ENCODE measurements at regions not wholly inside any gene's neighbourhood (a gene's known extent, or its start where the extent isn't known, plus 50 kb on each side); places are given as distances from the start of the nearest gene placed in this dataset.

- no peak for DNase-seq
- H3K4me2 ChIP-seq (ENCODE audit: insufficient read depth, insufficient read length, low read length), result no peak overlapping the region
Observed at GRCh38 chr15:37837276-37837675, 97.2 kb upstream of the TMCO5A start.

More at GRCh38 chr15:37837276-37837675, 97.2 kb upstream of the TMCO5A start:
- Histone ChIP-seq H3K27ac (ENCODE audit: insufficient read length, low read depth, low read length) (no peak overlapping the region), H3K79me2 (ENCODE audit: insufficient read depth, low read length) (no peaks in the 10 kb centered on the region), H4K8ac (replicated peaks; ENCODE audit: insufficient read length, low read depth, low read length) (no peak overlapping the region), H3K4ac (ENCODE audit: low read depth, low read length) (no peak overlapping the region), H2BK120ac (ENCODE audit: low read depth, low read length, poor library complexity, severe bottlenecking) (no peak overlapping the region), H3K79me1 (ENCODE audit: insufficient read depth, low read depth, low read length, poor library complexity, severe bottlenecking) (no peaks in the 10 kb centered on the region), H3K14ac (ENCODE audit: insufficient read depth, low read length) (no peak overlapping the region), H3K9ac (ENCODE audit: extremely low read depth, insufficient read length, low read length) (no peak overlapping the region), H3K23ac (ENCODE audit: insufficient read length, low read depth, low read length) (no peak overlapping the region), H2BK5ac (ENCODE audit: insufficient read length, low read length) (no peak overlapping the region), H2BK12ac (ENCODE audit: insufficient read length, low read depth, low read length) (no peak overlapping the region), H3K23me2 (ENCODE audit: insufficient read length, low read depth, low read length, poor library complexity, severe bottlenecking) (no peaks in the 10 kb centered on the region), H3K27me3 (ENCODE audit: insufficient read depth, low read length) (no peaks in the 10 kb centered on the region), H2BK15ac (ENCODE audit: low read depth, low read length) (no peak overlapping the region), H2AK5ac (ENCODE audit: insufficient read length, low read length) (no peak overlapping the region), H3T11ph (ENCODE audit: low read length) (no peak overlapping the region), H3K9me3 (ENCODE audit: control insufficient read depth, low read depth, low read length) (no peaks in the 10 kb centered on the region), H4K5ac (ENCODE audit: insufficient read length, low read depth, low read length) (no peak overlapping the region), H2AFZ (ENCODE audit: low read length) (no peak overlapping the region), H3K4me1 (ENCODE audit: insufficient read depth, low read length) (no peaks in the 10 kb centered on the region), H2BK20ac (ENCODE audit: low read depth, low read length, poor library complexity, severe bottlenecking) (no peak overlapping the region), H4K20me1 (ENCODE audit: control insufficient read depth, insufficient read depth, insufficient read length) (no peaks in the 10 kb centered on the region), H3K18ac (ENCODE audit: insufficient read length, low read depth, low read length) (no peak overlapping the region), H4K91ac (ENCODE audit: insufficient read length, low read depth, low read length) (no peak overlapping the region), H3K56ac (ENCODE audit: insufficient read length, low read depth, low read length) (no peak overlapping the region)
- Mint-ChIP-seq H3K4me1 (no peaks in the 10 kb centered on the region), H3K27me3 (ENCODE audit: low read depth) (no peaks in the 10 kb centered on the region), H3K36me3 (ENCODE audit: insufficient read depth in 1 of 3, low read depth in 3 of 3) (peaks cover 0 to 10% (median 0%) of the 10 kb centered on the region in 3 experiments; a peak in 4 of 7 replicates), H3K27ac (no peak overlapping the region), H3K9me3 (peaks cover 19 to 22% of the 10 kb centered on the region in 2 experiments), H3K4me3 (no peak overlapping the region)
- TF ChIP-seq, protein P1, sequence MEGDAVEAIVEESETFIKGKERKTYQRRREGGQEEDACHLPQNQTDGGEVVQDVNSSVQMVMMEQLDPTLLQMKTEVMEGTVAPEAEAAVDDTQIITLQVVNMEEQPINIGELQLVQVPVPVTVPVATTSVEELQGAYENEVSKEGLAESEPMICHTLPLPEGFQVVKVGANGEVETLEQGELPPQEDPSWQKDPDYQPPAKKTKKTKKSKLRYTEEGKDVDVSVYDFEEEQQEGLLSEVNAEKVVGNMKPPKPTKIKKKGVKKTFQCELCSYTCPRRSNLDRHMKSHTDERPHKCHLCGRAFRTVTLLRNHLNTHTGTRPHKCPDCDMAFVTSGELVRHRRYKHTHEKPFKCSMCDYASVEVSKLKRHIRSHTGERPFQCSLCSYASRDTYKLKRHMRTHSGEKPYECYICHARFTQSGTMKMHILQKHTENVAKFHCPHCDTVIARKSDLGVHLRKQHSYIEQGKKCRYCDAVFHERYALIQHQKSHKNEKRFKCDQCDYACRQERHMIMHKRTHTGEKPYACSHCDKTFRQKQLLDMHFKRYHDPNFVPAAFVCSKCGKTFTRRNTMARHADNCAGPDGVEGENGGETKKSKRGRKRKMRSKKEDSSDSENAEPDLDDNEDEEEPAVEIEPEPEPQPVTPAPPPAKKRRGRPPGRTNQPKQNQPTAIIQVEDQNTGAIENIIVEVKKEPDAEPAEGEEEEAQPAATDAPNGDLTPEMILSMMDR (conservative IDR thresholded peaks at IDR 0.05), result no peak
- WGBS (ENCODE audit: extremely low coverage, insufficient read length, low lambda C conversion rate), result no CpG with 5 or more reads among the region's 3 CpGs
